ENCODE measurements at regions not wholly inside any gene's neighbourhood (a gene's known extent, or its start where the extent isn't known, plus 50 kb on each side); places are given as distances from the start of the nearest gene placed in this dataset.

GRCh38 chr17:77288115-77288619, 147.4 kb downstream of the SEC14L1 start:
- TF ChIP-seq CTCF (IDR thresholded peaks at IDR 0.05) (no peak), POLR2AphosphoS5 (IDR thresholded peaks at IDR 0.05) (no peak), EP300 (IDR thresholded peaks at IDR 0.05; ENCODE audit: low read depth) (no peak)

All from transverse colon (tissue), 4 donors.